Cardiac septum (tissue), 1 donor: ENCODE measurements at regions not wholly inside any gene's neighbourhood (a gene's known extent, or its start where the extent isn't known, plus 50 kb on each side); places are given as distances from the start of the nearest gene placed in this dataset.
"Not testable (repeated sequence)": the region's sequence is repeated elsewhere in the genome, so short reads cannot be mapped to it uniquely, and the experiment has no call there.

Source experiments
- DNase-seq: peaks from one replicate; pipeline ENCODE4 v3.0.0-alpha.2; 2020; ENCODE audit warnings: low spot score
- intact Hi-C: fragments of 100-400 bp; cut with DNase I; formaldehyde crosslinking; loops from one replicate; pipeline ENCODE4 v1.14.0; 2022
- donor health status: DM: no; HTN: no; CAD: no.

- no peak for DNase-seq
- intact Hi-C loops = no loop called here
Measured at GRCh38 chr5:68116868-68117411, 98.6 kb upstream of the PIK3R1 start.

- intact Hi-C loops = no loop called here
- DNase-seq = no peak
Measured at GRCh38 chr5:68116408-68116807, 99.1 kb upstream of the PIK3R1 start.

- intact Hi-C loops = no loop called here
- DNase-seq = no peak
Measured at GRCh38 chr5:68115584-68115983, 100.0 kb upstream of the PIK3R1 start.

GRCh38 chr5:68114378-68115040 is 101.0 kb upstream of the PIK3R1 start:
- intact Hi-C loops = no loop called here
- no peak for DNase-seq

- intact Hi-C loops = no loop called here
- DNase-seq = no peak
Measured at GRCh38 chr5:68112658-68113057, 102.9 kb upstream of the PIK3R1 start.

- no peak for DNase-seq
- intact Hi-C loops = no loop called here
Measured at GRCh38 chr5:68110894-68111293, 104.7 kb upstream of the PIK3R1 start.

GRCh38 chr5:68110264-68110663 is 105.3 kb upstream of the PIK3R1 start:
- DNase-seq = no peak
- intact Hi-C loops = no loop called here

- intact Hi-C loops = not testable (repeated sequence)
Measured at GRCh38 chr5:68104217-68104616, 111.3 kb upstream of the PIK3R1 start.

GRCh38 chr5:68103297-68103696 is 112.3 kb upstream of the PIK3R1 start:
- intact Hi-C loops = not testable (repeated sequence)

More at GRCh38 chr5:68104217-68104616, 111.3 kb upstream of the PIK3R1 start:
- not testable (repeated sequence) for DNase-seq

GRCh38 chr5:68099327-68099726 is 116.2 kb upstream of the PIK3R1 start:
- intact Hi-C loops = no loop called here
- no peak for DNase-seq

More at GRCh38 chr5:68103297-68103696, 112.3 kb upstream of the PIK3R1 start:
- DNase-seq = not testable (repeated sequence)

GRCh38 chr5:68093455-68094159 is 121.9 kb upstream of the PIK3R1 start:
- intact Hi-C loops = no loop called here

GRCh38 chr5:68088302-68088701 is 127.3 kb upstream of the PIK3R1 start:
- DNase-seq = no peak
- intact Hi-C loops = no loop called here

More at GRCh38 chr5:68093455-68094159, 121.9 kb upstream of the PIK3R1 start:
- DNase-seq = no peak

GRCh38 chr5:68087866-68088265 is 127.7 kb upstream of the PIK3R1 start:
- intact Hi-C loops = no loop called here
- no peak for DNase-seq

GRCh38 chr5:68086857-68087256 is 128.7 kb upstream of the PIK3R1 start:
- no peak for DNase-seq

GRCh38 chr5:68086439-68086838 is 129.1 kb upstream of the PIK3R1 start:
- no peak for DNase-seq
- intact Hi-C loops = no loop called here

More at GRCh38 chr5:68086857-68087256, 128.7 kb upstream of the PIK3R1 start:
- intact Hi-C loops = no loop called here

- DNase-seq = no peak
- intact Hi-C loops = no loop called here
Measured at GRCh38 chr5:68084396-68084795, 131.2 kb upstream of the PIK3R1 start.

GRCh38 chr5:68080282-68081050 is 135.1 kb upstream of the PIK3R1 start:
- intact Hi-C loops = no loop called here
- no peak for DNase-seq

GRCh38 chr5:68077349-68077894 is 138.1 kb upstream of the PIK3R1 start:
- DNase-seq = no peak
- intact Hi-C loops = no loop called here

- no peak for DNase-seq
- intact Hi-C loops = no loop called here
Measured at GRCh38 chr5:68074633-68075032, 140.9 kb upstream of the PIK3R1 start.
